T-helper 2 cell treated with Interferon-gamma antibody and Interleukin-4, amounts not matched to agents 100 ng/mL and 5 ng/mL, for 36 hours (primary cell): ENCODE measurements at regions not wholly inside any gene's neighbourhood (a gene's known extent, or its start where the extent isn't known, plus 50 kb on each side); places are given as distances from the start of the nearest gene placed in this dataset.

Source experiments
- intact Hi-C: fragments of 100-400 bp; cut with micrococcal nuclease; formaldehyde crosslinking; loops from one replicate; pipeline ENCODE4 v1.15.1; 2023

DNA sequence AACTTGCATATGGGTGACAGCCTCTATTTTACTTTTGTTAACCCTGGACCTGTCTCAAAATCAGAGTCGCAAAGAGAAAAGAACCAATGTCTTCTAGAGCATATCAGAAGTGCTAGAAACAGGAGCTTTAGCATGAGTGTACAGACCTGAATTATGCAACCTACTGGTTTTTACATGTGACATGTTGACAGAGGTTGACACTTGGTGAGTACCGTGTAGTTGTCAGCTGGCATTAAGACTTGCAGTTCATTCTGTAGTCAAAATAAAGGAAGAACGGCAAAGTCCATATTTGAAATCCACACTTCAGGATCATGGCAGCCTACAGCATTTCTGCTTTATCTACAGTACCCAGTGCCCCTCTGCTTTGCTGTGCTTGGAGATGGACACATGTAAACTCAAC lies 291.9 kb upstream of the TENM3 start:
- intact Hi-C loops, result no loop called here

DNA sequence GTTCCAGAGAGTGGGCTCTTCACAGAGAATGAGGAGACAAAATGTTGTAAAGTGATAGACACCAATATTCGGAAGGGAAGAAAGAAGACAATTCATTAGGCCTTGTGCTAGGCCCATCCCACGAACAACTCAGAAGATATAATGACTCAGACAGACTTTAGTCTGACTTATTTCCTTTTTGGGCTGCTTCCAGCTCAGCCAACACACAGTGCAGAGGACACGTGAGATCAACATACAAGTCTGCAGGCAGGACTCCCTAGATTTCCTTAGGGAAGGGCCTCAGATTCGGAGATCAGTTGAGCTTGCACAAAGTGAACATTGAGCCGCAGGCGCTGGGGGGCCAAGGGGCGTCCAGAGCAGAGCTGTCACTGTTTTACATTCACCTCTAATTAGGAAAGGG lies 290.7 kb upstream of the TENM3 start:
- intact Hi-C loops, result no loop called here

DNA sequence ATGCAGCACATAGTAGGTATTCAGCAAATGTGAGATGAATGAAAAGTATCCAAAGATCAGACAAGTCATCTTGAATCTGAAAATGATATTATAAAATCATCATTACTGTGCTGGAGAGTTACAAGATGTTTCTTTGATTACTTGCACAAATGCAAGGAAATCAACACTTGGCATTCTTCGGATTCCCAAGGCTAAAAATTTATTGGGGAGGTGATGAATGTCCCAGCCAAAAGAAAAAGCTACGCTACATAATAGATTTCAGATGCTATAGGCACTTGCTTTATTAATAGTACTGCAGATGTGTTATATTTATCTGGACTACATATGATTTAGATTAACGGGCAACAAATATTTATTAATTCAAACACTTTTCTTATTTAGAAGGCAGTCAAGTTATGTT lies 286.7 kb upstream of the TENM3 start:
- intact Hi-C loops, result no loop called here

DNA sequence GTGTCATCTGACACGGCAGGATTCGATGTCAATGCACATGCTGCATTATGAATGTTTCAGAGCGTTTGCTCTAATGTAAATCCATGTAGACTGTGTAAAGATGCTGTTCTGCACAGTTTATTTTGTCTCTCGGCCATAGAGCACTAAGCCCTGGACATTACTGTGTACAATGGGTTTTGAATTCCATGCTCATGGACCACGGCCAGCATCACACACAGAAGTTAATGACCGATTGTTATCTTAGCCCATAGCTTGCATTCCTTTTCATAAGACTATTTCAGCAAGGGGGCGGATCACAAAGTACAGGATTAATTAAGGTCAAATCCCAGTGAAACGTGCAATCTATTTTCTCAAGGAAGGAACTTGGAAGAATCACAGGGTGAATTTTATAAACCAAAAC lies 286.1 kb upstream of the TENM3 start:
- intact Hi-C loops, result no loop called here

DNA sequence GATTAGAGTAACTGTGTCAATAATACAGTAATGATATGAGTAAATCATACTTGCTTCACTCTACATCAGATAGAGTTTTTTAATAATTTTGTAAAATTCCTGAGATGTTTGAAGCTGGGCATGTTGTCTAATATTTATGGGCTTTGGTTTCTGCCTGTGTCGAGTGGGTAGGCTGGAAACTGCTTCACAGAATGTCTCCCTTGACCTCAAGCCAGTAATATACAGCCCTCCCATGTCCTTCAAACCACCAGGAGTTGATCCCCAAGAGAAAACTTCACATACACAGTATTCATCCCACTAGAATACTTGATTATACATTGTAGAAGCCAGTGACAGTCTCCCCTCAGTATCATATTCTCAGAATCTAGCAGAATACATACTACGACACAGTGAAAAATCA lies 284.8 kb upstream of the TENM3 start:
- intact Hi-C loops, result no loop called here

DNA sequence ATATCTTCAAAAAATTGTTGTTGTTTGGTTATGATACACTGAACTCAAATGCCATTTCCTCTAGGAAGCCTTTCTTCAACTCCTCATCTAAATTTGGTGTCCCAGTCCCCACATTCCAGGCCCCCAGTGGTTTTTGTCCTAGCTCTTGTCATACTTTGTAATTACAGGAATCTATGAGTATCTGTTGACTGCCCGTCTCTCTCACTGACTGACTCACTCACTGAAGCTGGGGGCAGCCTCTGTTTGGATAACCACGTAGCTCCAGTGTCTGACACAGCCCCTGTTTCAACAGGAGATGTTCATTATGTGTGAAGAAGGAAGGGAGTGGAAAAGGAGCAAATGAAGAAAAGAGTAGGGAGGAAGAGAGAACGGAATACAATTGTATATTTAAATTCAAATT lies 284.1 kb upstream of the TENM3 start:
- intact Hi-C loops, result no loop called here

DNA sequence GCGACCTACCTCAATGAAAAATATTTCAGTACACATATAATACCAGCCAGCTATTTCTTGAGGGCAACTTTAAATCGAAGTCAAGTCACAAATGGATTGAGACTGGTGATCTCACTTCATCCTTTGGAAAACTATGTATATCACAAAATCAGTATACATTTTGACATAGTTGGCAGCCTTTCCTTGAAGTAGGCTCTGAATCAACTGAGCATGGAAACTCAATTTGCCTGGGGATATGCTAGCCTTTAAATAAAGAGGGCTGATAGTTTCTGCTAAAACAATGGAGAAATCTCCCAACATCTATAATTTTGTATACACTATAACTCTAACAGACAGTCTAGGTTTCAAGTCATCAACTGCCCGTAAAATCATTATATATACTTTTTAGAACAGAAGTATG lies 282.8 kb upstream of the TENM3 start:
- intact Hi-C loops, result no loop called here

DNA sequence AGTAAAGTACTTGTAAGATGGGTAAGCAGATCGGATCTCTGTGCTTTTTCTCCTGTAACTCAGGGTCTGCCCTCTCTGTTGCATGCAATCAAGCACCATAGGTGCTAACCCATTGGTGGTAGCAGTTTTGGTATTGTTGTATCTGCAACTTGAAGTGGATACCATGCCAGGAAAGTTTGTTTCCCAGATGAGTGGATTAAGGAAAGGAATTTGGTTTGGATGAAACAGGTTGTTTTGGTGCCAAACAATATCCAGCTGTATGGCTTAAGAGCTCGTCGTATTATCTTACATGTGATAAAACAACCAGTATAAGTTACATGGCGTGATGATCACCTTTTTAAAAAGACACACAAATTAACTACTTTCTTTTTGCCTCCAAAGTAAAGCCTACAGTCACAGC lies 280.9 kb upstream of the TENM3 start:
- intact Hi-C loops, result no loop called here

DNA sequence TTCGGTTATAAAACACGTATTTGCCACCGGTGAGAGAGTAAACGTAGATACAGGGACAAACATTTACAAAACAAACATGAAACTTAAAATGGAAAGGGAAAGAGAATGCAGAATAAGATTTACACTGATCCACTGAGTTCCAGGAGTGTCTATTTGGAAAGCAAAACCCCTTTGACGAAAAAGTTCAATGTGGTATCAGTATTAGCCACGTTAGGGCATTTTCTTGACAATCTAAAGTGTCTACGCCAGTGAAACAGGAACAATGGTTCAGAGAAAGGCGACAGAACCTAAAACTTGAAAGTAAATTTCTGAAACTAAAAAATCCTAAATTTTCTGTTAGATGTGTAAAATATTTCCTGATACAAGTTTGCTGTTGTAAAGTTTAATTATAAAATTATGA lies 278.5 kb upstream of the TENM3 start:
- intact Hi-C loops, result no loop called here

DNA sequence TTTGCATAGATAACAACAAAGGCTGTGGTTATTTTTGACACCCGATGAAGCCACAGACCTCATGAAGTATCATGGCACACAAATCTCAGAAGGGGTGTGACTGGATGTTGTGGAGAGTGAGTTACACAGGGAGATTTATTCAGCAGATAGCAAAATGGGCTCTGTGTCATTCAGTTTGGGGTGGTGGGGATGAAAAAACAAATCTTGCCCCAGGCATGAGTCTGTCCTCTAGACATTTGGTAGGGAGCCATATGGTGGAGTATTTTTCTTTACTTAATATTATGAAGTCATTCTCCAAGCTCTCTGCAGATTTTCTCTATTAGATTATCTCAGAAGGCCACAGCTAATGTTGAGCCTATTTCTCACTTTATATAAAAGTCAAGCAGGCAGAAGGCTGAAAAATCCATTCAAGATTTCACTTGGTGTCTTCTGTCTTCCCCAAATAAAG lies 277.1 kb upstream of the TENM3 start:
- intact Hi-C loops, result no loop called here

DNA sequence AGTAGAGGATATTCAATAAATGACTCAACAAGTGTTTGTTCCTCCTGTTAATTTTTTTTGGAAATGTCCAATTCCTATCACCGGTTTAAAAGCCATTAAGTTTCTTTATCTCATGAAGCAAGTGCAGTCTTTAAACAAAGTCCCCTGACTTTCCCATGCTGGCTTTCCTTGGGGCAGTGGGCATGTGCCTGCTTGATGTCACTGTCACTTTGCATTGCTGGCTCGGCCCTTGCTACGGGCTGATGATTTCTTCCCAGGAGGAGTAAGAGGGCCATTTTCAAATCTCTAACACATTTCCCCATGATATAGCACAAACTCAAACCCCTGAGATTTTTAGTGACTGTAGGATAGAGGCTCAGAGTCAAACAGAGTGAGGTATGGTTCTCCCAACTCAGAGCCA lies 275.8 kb upstream of the TENM3 start:
- intact Hi-C loops, result no loop called here

DNA sequence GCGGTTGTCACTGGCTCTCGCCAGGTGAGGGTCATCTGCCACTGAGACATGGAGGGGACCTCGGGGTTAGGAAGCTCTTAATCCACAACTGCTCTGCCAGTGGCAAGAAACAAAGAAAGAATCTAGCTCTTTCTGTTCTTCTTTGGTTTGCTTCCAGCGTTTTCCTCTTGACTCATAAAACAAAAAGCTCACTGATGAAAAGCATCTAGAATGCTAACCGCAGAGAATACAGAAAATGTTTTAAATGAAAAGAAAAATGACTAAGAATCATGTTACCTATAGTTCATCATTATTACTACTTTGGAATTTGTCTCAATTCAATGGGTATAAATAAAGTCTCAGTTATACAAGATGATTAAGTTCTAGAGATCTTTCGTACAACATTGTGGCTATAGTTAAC lies 274.8 kb upstream of the TENM3 start:
- intact Hi-C loops, result no loop called here

DNA sequence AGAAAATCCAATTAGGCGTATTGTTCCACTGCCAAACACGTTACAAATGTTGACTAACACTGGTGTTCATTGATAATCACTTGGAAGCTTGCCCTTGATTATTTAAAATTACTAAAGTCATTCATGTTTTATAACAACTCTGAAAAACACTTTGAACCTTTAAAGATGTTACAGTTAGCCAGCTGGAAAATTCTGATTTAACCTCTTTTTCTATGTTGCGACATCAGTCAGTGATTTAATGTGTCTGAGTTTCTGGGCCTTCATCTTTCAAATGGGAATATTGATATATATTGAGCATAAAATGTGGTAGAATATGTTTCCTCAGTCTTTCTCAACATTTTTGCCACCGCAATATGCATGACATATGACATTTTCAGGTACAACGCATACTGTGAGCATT lies 274.1 kb upstream of the TENM3 start:
- intact Hi-C loops, result no loop called here

DNA sequence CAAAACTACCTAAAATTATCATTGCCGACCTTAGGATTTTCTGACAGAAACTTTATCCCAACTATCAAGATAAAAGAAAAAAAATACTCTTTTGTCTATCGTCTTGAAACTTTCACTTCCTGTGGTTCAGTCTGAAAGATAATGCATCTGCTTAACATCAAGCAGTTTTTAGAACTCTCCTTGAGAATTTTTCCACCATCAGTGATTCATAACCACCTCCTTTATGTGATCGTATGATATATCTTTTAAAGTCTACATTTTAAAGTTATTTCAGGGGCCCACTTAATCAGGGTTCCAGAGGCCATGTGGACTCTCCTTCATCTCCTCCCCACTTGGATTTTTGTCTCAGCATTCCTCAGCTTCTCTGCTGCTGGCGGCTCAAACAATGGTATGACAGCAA lies 272.8 kb upstream of the TENM3 start:
- intact Hi-C loops, result no loop called here

DNA sequence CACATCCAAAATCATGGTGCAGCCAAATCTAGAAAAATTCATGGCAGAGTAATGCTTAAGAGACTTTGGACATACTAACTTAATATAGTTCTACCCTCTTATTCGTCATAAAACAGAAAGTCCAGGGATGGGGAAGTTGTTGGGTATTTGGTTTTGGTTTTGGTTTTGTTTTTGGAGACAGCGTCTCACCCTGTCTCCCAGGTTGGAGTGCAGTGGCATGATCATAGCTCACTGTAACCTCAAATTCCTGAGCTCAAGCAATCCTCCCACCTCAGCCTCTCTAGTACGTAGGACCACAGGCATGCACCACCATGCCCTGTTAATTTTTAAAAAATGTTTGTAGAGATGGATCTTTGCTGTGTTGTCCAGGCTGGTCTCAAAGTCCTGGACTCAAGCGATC lies 271.8 kb upstream of the TENM3 start:
- intact Hi-C loops, result no loop called here

DNA sequence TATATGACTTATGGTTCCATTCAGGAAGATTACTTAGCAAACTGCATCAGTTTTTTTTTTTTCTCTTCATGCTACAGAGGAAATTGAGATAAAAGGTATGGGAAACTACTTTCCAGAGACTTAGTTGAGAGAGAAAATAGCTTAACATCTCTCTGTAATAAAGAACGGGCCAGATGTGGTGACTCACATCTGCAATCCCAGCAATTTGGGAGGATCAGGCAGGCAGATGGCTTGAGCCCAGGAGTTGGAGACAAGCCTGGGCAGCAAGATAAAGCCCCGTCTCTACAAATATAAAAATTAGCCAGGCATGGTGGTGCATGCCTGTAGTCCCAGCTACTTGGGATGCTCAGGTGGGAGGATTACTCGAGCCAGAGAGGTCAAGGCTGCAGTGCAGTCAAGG lies 271.2 kb upstream of the TENM3 start:
- intact Hi-C loops, result no loop called here

DNA sequence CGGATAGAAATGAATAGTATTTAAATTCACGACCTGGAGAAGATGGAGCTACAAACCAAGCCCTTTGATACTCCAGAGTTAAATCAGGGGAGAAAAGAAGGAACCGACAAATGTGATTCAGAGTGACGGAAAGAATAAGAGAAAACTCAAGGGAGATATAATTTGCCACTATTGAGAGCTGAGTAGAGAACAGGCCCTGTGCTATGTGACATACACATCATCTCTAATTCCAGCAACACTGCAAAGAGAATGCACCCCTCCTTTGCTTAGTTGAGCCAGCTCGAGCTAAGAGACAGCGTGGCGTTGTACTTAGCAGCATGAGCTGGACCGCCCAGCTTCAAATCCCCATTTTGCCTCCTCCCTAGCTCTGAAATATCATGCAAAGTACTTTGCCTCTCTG lies 266.4 kb upstream of the TENM3 start:
- intact Hi-C loops, result no loop called here

DNA sequence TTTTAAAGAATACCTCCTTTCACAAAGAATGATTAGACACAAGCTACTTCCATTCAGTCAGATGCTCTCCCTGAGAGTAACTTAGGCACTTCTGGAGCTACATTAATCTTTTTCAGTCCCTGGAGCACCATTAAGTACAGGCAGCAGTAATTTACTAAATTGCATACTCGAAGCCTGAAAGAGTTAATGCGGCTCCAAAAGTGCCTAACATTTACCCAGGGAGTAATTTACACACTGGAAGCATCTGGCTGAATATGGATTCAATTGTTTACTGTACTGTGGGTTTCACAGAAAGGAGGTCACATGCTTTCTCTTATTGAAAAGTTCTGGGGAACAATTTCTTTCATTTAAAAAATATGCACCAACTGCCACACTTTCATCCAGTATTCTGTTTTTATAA lies 260.8 kb upstream of the TENM3 start:
- intact Hi-C loops, result no loop called here

DNA sequence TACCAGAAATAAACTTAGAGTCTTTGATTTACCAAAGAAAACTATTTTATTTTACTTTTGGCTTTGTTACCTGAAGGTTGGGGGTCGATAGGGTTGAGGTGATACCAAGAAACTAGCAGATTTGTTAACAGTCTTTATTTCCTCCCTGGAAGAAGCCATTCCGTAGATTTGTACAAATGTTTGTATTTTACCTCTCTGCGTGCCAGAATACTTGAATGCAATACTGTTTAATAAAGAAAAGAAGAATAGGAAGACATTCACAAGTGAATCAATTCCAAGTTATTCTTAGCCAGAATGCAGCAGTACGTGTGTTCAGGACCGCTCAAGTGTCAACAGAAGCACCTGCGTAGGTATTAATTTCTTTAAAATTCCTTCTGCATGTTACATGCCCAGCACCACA lies 260.3 kb upstream of the TENM3 start:
- intact Hi-C loops, result no loop called here

DNA sequence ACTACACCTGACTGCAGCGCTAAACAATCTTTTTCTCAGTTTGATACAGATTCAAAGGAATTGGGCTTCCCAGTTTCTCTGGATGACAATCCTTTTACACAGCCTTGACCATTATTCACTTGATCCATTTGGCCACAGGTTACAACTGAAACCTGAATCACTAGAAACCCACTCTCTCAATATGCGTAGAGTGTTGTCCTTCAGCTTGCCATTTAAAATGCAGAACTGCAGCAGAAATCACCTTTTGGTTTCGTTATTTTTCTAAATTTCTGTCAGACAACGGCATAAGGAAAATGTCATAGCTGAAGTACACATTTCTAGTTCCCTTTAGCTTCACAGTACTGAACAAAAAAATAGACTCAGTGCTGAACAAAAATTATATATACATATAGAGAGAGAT lies 255.8 kb upstream of the TENM3 start:
- intact Hi-C loops, result no loop called here

DNA sequence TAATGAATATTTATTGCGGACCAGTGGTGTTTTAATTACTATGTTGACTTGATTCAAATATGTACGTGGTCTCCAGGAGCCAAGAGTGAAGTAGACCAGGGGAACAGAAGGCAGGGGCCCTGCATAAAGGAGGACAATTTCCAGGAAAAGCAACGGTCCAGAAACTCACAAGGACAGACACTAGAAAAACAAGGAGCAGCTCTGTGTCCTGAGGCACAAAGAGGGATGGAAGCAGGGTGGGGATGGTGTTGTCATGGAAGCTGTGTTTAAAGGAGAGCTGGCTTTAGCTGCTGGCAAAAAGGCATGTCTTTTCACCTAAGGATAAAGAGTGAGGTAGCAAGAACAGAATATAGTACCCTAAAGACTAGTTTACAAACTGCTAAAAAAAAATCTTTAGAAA lies 254.1 kb upstream of the TENM3 start:
- intact Hi-C loops, result no loop called here

DNA sequence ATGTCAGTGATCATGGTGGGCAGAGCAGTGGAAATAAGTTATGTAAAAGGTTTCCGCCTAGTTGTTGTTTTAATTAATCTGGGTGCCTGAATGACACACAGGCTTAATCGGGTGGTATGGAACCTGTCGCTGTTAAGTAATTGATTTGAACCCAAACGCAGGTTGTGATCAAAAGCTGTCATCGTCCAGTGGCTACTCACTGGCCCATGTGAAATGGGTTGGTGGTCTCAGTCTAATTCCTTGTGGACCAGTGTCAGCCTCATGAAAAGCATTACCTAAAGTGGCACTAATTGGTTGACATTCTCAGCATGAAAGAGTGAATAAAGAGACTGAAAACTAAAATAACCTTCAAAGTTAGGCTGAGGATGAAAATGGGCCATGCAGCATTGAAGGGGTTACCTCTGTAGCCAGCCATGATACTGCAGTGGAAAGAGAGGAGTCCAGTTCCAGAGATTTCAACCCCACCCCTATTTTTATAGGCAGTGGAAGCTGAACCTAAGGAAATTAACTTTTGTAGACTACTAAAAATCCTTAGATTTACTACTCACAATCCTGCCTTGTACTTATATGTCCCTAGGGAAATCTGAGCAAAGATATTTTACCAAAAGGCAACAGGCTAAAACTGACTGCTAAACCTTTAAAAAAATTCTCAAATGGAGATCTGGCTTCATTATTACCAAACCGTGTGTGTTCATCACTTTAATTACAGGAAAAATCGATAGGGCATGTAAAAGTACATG lies 251.7 kb upstream of the TENM3 start:
- intact Hi-C loops, result no loop called here

DNA sequence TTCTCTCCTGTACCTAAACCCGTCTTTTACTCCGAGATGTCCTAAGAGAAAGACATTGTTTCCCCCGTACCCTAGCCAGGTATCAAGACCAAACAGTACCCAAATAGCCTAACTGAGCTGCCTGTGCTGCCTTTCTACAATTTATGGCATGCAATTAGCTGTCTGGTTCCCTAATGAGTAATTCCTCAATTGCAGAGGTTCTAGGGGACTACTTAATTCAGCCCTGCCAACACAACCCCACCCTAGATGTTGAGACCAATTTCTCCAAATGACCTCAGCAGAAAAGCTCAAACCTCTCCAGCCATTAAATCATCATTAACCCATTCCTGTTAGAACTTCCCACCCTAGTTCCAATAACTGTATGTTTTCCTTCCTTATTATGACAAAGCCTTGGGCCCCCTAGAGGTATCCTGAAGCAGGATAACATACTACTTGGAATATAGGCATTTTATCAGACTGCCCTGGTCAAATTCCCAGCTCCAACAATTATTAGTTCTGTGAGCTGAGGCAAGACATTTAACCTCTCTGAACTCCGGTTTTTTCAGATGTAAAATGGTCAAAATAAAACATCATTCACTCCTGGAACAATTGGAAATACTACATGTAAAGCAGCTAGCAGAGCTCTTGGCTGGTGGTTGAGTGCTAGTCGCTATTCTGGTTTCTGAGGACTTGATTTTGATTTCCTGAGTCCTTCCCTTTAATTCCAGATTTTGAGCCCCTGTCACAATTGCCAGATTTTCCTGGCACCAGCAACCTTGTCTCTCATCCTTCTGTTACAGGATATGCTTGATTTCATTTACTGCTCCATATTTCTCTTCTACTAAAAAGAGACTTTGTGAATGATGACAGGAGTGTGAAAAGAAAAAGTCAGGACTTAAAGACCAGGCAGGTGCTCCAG lies 244.6 kb upstream of the TENM3 start:
- intact Hi-C loops, result no loop called here
